Memory B cell (primary cell): ENCODE measurements at regions not wholly inside any gene's neighbourhood (a gene's known extent, or its start where the extent isn't known, plus 50 kb on each side); places are given as distances from the start of the nearest gene placed in this dataset.

Source experiments
- ATAC-seq: fragments of 150-1000 bp; cut with Tn5 transposase; 2 replicates; pipeline ENCODE4 v1.10.0; 2021; ENCODE audit warnings: low read depth, mild to moderate bottlenecking, moderate library complexity
- DNase-seq, 2 donors: peaks; one replicate each; pipeline ENCODE4 v3.0.0; 2022; ENCODE audit warnings: low spot score in 2 of 2
- H3K27ac Mint-ChIP-seq: one replicate; pipeline ENCODE4 v1.8.0; 2022; ENCODE audit warnings: mild to moderate bottlenecking, moderate library complexity, mixed read lengths
- H3K27me3 Mint-ChIP-seq: one replicate; pipeline ENCODE4 v1.8.0; 2022; ENCODE audit warnings: mixed read lengths
- H3K36me3 Mint-ChIP-seq: one replicate; pipeline ENCODE4 v1.8.0; 2022; ENCODE audit warnings: mild to moderate bottlenecking, mixed read lengths
- H3K4me1 Mint-ChIP-seq: one replicate; pipeline ENCODE4 v1.8.0; 2022; ENCODE audit warnings: mixed read lengths
- H3K4me3 Mint-ChIP-seq: one replicate; pipeline ENCODE4 v1.8.0; 2022; ENCODE audit warnings: mild to moderate bottlenecking, moderate library complexity, mixed read lengths
- H3K9me3 Mint-ChIP-seq: one replicate; pipeline ENCODE4 v1.8.0; 2022; ENCODE audit warnings: mixed read lengths

DNA sequence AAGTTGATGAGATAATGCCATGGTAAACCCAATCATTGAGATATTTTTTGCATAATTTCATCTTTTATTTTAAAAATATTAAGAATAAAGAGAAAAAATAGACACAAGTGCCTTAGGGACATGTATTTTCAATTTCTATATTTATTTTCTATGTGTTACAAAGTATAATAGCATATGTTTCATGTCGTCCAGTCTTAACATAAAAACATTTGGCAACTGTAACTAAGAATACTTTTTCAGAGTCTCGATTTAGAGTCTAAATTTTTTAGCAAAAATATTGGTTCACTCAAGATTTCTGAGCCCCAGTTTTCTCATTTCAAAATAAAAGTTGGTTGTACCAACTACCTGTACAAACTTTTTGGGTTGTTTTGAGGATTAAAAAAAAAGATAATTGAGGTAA is 511.4 kb upstream of the ZNF385D start:
- Mint-ChIP-seq H3K27ac (no peak overlapping the region), H3K4me3 (no peak overlapping the region), H3K9me3 (peaks cover 3% of the 10 kb centered on the region), H3K36me3 (no peaks in the 10 kb centered on the region), H3K27me3 (no peaks in the 10 kb centered on the region), H3K4me1 (no peaks in the 10 kb centered on the region)
- DNase-seq (no peak), ATAC-seq (no peak)

DNA sequence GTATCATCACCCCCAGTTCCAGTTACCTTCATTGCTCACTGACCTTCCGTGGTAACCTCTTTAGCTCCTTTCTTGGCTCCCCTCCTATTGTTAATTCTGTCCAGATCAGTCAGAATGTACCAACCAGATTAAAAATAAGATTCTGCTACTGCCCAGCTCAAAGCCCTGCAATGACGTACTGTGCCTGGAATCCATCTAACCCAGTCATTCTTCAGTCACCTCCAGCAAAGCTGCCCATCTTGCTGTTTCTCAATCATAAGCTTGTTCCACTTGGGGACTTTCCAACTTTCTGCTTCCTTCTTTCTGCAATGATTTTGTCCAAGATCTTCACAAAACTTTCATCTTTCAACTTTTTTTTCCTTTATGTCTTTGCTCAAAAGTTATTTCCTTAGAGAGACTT is 512.0 kb upstream of the ZNF385D start:
- no peaks in the 10 kb centered on the region for H3K36me3 Mint-ChIP-seq
- no peak overlapping the region for H3K27ac Mint-ChIP-seq
- H3K9me3 Mint-ChIP-seq = peaks cover 3% of the 10 kb centered on the region
- H3K4me1 Mint-ChIP-seq = no peaks in the 10 kb centered on the region
- DNase-seq (no peak), ATAC-seq (no peak)
- H3K4me3 Mint-ChIP-seq = no peak overlapping the region
- H3K27me3 Mint-ChIP-seq = no peaks in the 10 kb centered on the region

DNA sequence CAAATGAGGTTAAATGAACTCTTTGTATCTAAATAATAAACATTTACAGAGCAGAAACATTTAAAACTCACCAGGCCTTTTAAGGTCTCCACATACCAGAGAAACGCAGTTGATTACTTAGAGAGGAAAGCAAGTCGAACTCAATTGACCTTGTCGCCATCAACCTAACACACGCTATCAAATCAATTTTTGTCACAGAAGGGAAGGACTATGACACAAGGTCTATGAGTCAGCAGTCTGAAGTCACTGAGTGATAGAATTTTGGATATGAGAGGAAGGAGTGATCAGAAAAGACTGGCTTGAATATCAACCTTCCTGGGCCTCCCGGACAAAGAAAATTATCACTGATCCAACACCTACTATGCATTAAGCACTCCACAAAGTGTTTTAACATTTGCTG is 514.4 kb upstream of the ZNF385D start:
- no peak overlapping the region for H3K4me3 Mint-ChIP-seq
- H3K36me3 Mint-ChIP-seq = no peaks in the 10 kb centered on the region
- H3K27ac Mint-ChIP-seq = no peak overlapping the region
- no peak for ATAC-seq
- H3K4me1 Mint-ChIP-seq = no peaks in the 10 kb centered on the region
- peaks cover 3% of the 10 kb centered on the region for H3K9me3 Mint-ChIP-seq
- no peak for DNase-seq
- H3K27me3 Mint-ChIP-seq = no peaks in the 10 kb centered on the region

DNA sequence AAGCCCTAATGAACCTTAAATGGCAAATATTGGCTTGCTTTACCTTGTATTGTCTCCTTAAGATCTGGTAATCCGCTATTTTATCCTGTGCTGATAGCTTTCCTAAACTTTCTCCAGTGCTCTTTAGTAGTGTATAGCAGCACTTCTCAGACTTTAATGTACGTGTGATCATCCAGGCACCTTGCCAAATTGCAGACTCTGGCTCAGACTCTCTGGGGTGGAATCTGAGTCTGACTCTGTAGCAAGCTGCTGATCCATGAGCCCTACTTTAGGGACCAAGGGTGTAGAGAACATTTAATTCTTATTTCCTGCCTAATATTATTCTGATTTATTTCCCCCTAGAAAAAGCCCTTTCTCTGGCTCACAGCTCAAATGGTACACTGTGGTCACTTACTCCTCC is 518.8 kb upstream of the ZNF385D start:
- peaks cover 2% of the 10 kb centered on the region for H3K9me3 Mint-ChIP-seq
- ATAC-seq = no peak
- H3K4me3 Mint-ChIP-seq = no peak overlapping the region
- H3K27ac Mint-ChIP-seq = no peak overlapping the region
- no peak for DNase-seq
- no peaks in the 10 kb centered on the region for H3K4me1 Mint-ChIP-seq
- H3K27me3 Mint-ChIP-seq = no peaks in the 10 kb centered on the region
- no peaks in the 10 kb centered on the region for H3K36me3 Mint-ChIP-seq

DNA sequence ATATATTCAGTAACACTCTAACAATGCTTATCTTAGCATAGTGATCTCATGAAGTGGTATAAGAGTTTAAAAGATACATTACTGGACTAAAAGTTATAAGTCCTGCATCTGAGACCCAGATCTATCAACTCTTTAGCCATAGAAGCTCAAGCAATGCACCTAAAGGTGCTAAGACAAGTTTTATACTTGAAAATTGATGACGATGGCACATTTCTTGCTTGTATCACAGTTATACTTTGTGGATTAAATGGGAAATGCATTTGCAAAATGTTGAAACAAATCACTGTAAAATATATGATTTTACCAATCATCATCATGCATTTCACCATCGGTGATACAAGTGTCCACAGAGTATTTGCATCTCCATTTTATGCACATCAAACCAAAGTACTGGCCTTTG is 525.3 kb upstream of the ZNF385D start:
- Mint-ChIP-seq H3K27me3 (no peaks in the 10 kb centered on the region), H3K27ac (no peak overlapping the region), H3K4me1 (no peaks in the 10 kb centered on the region), H3K36me3 (no peaks in the 10 kb centered on the region), H3K4me3 (no peak overlapping the region), H3K9me3 (peaks cover 5% of the 10 kb centered on the region)
- DNase-seq (no peak), ATAC-seq (no peak)

DNA sequence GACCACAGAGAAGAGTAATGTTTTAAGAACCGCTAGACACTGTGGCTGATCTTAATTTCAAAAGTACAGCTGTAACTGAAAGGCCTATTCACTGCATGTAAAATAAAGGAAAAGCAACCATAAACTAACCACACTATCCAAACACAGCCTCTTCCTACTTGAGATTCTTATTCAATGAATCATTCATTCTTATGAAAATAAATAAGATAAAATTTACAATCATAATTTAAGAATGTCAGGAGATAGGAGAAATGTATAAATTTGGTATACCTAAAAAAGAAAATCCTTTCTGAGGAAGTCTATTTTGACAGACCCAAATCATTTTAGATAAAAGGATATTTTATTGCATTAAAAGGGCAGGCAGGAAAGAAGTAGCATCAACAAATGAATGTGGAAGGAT is 533.5 kb upstream of the ZNF385D start:
- ATAC-seq = no peak
- Mint-ChIP-seq H3K4me1 (no peaks in the 10 kb centered on the region), H3K4me3 (no peak overlapping the region), H3K36me3 (no peaks in the 10 kb centered on the region), H3K9me3 (peaks cover 9% of the 10 kb centered on the region), H3K27ac (no peak overlapping the region), H3K27me3 (no peaks in the 10 kb centered on the region)
- DNase-seq = no peak

DNA sequence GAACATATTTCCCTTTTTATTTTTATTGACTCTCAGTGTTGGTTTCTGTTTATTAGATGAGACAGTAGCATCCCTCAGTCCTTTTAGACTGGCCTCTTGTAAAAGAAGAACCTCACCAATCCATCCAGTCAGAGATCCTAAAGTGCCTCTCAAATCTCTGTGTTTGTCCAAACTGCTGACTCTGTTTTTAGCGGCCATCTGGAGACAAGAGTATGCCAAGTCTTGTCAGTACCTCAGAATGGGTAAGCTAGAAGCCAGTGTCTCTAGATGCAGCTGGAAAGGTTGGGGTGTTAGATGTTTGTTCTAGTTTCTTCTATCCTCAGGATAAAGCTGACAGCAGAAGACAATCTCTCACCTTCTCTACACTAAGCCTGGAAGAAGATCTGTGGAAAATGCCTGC is 537.7 kb upstream of the ZNF385D start:
- no peak for ATAC-seq
- Mint-ChIP-seq H3K27me3 (no peaks in the 10 kb centered on the region), H3K4me3 (no peak overlapping the region), H3K4me1 (no peaks in the 10 kb centered on the region), H3K27ac (no peak overlapping the region), H3K36me3 (no peaks in the 10 kb centered on the region), H3K9me3 (peaks cover 8% of the 10 kb centered on the region)
- no peak for DNase-seq

DNA sequence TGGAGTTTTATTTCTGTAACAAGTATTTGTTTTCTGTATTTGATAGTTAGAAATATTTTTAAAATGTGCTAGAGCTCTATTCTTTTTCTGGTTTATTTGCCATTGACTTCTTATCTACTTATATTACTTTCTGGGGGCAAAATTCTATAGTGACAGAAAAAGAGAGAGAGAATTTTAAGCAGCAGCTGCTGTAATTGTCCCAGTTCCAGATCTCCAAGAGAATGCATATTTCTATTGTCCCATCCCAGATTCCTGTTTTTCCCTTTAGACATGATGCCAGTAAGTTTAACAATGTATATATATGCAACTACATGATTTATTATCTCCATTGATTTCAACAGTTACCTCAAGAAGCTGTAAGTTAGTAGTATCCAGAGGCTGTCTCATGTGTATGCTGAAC is 541.7 kb upstream of the ZNF385D start:
- no peak for ATAC-seq

DNA sequence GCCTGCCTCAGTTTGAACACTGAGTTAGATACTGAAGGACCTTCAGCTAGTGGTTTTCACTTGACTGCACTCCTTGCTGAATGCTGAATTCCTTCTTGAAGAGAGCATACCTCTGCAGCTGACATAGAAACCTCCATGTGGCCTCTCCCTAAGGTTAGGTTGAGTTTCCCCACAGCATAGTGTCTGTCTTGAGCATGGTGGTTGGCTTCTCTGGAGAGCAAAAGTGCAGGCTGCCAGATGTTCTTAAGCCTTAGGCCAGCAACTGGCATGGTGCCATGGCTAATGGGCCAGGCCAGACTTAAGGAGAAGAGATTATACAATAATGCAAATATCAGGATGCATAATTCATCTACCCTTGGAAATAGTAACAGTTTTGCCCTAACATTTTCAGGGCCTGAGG is 545.6 kb upstream of the ZNF385D start:
- no peak overlapping the region for H3K27ac Mint-ChIP-seq
- no peak for ATAC-seq
- H3K9me3 Mint-ChIP-seq = peaks cover 7% of the 10 kb centered on the region
- no peaks in the 10 kb centered on the region for H3K4me1 Mint-ChIP-seq
- no peak for DNase-seq
- no peaks in the 10 kb centered on the region for H3K36me3 Mint-ChIP-seq
- no peak overlapping the region for H3K4me3 Mint-ChIP-seq
- no peaks in the 10 kb centered on the region for H3K27me3 Mint-ChIP-seq

More for the DNA sequence above, 541.7 kb upstream of the ZNF385D start:
- no peaks in the 10 kb centered on the region for H3K36me3 Mint-ChIP-seq
- H3K4me3 Mint-ChIP-seq = no peak overlapping the region
- H3K27me3 Mint-ChIP-seq = no peaks in the 10 kb centered on the region
- DNase-seq = no peak
- H3K27ac Mint-ChIP-seq = no peak overlapping the region
- H3K4me1 Mint-ChIP-seq = no peaks in the 10 kb centered on the region
- peaks cover 3% of the 10 kb centered on the region for H3K9me3 Mint-ChIP-seq

DNA sequence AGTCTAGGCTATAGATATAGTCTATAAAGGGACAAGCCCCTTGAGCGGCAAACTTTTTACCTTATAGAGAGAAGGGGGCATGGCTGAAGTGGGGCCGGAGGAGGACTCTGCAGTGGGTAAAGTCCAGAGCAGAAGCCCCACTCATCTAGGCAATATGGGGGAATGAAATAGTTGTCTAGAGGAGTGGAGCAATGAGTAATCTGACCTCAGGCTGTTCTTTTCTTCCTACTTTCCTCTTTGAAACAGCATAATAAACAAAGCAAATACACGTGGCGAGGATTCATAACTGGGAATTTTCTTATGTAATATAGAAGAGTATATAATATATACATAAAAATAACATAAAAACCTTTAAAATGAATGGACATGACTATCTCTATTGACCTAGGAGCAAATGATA is 546.4 kb upstream of the ZNF385D start:
- ATAC-seq (no peak), DNase-seq (no peak)
- peaks cover 7% of the 10 kb centered on the region for H3K9me3 Mint-ChIP-seq
- no peaks in the 10 kb centered on the region for H3K27me3 Mint-ChIP-seq
- H3K4me3 Mint-ChIP-seq = no peak overlapping the region
- no peak overlapping the region for H3K27ac Mint-ChIP-seq
- no peaks in the 10 kb centered on the region for H3K36me3 Mint-ChIP-seq
- H3K4me1 Mint-ChIP-seq = no peaks in the 10 kb centered on the region

DNA sequence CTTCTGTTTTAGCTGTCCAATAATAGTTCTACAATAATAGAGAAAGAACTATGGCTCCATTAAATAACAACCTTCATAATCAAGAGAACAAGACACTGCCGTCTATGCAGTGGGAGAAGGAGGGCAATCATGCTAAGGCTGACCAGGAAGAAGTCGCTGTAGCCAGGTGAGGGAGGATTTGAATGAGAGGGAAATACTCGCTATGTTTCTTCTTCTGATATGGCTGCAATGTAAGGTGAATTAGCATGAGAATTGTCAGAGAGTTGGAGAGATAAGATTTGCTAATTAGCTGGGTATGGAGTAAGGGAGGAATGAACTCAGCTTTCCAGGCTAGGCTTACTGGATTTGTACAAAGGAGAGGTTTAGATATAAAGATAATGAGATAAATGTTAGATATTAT is 555.4 kb upstream of the ZNF385D start:
- Mint-ChIP-seq H3K36me3 (no peaks in the 10 kb centered on the region), H3K9me3 (peaks cover 3% of the 10 kb centered on the region), H3K27me3 (no peaks in the 10 kb centered on the region), H3K4me1 (no peaks in the 10 kb centered on the region), H3K4me3 (no peak overlapping the region), H3K27ac (no peak overlapping the region)
- DNase-seq (no peak), ATAC-seq (no peak)

DNA sequence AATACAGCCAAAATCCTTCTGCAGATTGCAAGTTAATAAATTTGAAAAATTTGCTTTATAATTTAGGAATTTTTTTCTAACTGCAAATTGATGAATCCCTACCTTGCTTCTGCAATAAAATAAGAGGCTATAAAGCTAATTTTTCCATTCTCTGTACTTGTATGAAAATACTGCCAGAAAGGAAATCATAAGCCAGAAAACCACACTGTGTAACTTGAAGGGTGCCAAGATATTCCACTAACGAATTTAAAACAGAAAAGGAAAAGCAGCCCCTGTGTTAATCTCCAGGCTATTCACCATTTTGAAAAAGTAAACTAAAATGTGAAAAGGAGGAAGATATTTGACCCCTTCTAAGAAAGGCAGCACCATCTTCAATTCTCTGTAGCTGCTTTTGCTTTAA is 557.9 kb upstream of the ZNF385D start:
- Mint-ChIP-seq H3K9me3 (peaks cover 2% of the 10 kb centered on the region), H3K27ac (no peak overlapping the region), H3K4me3 (no peak overlapping the region), H3K36me3 (no peaks in the 10 kb centered on the region), H3K27me3 (no peaks in the 10 kb centered on the region), H3K4me1 (no peaks in the 10 kb centered on the region)
- no peak for ATAC-seq
- DNase-seq = no peak

DNA sequence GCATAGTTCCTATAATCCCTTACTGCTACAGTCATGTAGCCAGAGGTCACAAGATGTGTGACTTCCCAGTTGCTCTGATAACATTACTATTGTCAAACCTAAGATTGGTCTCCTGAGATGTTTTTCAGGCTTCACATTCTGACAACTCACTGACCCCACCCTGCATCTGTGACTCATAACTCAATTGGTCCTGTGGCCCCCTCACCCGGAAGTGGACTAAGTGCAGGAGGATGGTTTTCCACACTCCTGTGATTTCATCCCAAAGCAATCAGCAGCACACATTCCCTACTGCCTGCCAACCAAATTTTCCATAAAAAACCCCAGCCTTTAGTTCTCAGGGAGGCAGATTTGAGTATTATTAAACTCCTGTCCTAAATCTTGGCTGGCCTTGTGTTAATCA is 564.9 kb upstream of the ZNF385D start:
- no peak for ATAC-seq
- Mint-ChIP-seq H3K36me3 (no peaks in the 10 kb centered on the region), H3K4me3 (no peak overlapping the region), H3K4me1 (no peaks in the 10 kb centered on the region), H3K27ac (no peak overlapping the region), H3K27me3 (no peaks in the 10 kb centered on the region), H3K9me3 (no peaks in the 10 kb centered on the region)
- no peak for DNase-seq

DNA sequence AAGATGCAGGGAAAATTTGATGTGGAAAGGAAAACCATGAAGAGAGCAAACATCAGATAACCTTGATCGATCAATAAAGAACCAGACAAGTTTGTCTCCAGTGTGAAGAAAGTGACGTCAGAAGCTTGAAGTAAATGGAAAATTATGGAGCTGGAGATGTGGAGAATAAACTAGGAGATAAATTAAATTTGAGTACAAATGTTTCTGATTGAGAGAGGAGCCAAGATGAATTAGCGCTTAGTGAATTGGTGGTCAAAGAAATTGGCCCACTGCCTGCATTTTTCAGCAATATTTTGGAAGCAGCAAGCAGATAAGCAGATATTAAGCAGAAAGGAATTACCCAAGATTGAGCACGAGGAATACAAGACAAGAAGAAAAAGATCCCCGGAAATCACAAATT is 567.3 kb upstream of the ZNF385D start:
- ATAC-seq = no peak

DNA sequence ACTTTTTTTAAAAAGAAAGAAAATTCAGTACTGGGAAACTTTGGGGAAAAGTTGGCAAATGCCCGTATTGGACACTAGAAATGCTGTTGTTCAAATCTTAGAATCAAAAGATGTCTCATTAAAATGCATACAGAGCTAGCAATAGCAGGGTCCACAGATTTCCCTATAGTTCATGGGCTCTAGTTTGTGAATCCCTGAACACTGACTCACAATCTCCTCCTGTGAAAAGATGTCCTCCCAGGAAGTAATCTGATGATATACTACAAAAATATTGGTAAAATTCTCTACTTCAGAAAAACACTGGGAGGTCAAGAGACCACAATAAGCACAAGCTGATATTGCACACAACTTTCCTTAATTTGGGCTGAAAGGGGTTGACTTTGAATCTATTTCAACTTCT is 568.4 kb upstream of the ZNF385D start:
- H3K4me3 Mint-ChIP-seq = no peak overlapping the region
- H3K27ac Mint-ChIP-seq = no peak overlapping the region
- no peaks in the 10 kb centered on the region for H3K9me3 Mint-ChIP-seq
- H3K36me3 Mint-ChIP-seq = no peaks in the 10 kb centered on the region
- no peaks in the 10 kb centered on the region for H3K4me1 Mint-ChIP-seq
- ATAC-seq (no peak), DNase-seq (no peak)
- no peaks in the 10 kb centered on the region for H3K27me3 Mint-ChIP-seq

More for the DNA sequence above, 567.3 kb upstream of the ZNF385D start:
- Mint-ChIP-seq H3K27ac (no peak overlapping the region), H3K9me3 (no peaks in the 10 kb centered on the region), H3K27me3 (no peaks in the 10 kb centered on the region), H3K4me1 (no peaks in the 10 kb centered on the region), H3K4me3 (no peak overlapping the region), H3K36me3 (no peaks in the 10 kb centered on the region)
- no peak for DNase-seq

DNA sequence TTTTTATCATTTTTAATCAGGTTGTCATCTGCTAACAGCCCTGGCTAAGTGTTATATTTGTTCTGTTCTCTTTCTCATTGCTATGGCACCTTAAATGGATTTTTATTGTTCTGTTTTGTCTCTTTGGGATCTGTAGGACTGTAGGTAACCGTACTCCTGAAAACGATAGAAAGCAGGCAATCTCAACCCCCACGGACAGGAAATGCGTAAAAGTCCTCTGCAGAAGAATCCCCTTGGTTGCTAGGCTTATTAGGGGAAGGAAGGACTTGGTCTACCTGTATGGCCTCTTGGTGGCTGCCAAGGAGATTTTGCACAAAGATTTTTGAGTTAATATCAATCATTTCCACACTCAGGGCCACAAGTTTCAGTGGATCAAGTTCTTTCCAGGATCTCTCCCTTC is 571.9 kb upstream of the ZNF385D start:
- no peak for DNase-seq
- Mint-ChIP-seq H3K9me3 (peaks cover 1% of the 10 kb centered on the region), H3K4me3 (no peak overlapping the region), H3K36me3 (no peaks in the 10 kb centered on the region), H3K27me3 (no peaks in the 10 kb centered on the region), H3K27ac (no peak overlapping the region), H3K4me1 (no peaks in the 10 kb centered on the region)
- no peak for ATAC-seq
